ENCODE measurements at regions not wholly inside any gene's neighbourhood (a gene's known extent, or its start where the extent isn't known, plus 50 kb on each side); places are given as distances from the start of the nearest gene placed in this dataset.

DNA sequence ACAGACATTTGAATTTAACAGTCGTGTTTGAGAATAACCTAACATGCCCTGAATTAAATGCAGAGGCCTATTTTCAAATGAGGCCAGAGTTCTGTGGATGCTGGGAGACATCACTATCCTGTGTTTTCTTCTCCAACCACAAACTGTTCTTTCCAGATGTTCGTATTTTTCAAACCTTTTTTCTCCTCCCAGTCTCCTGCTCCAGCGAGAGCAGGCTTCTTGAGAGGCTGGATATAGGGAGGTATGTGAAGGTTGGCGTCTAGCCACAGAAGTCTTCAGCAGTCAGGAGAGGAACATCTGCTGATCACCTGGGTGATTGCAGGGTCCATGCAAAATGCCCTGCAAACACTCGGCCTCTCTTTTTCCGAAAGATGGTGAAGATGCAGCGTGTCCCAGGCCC, 126.3 kb downstream of the C11orf91 start:
- in situ Hi-C loops (cut with HindIII; ENCODE audit: low pct_unique_long_range_greater_than_20kb, low sequenced_read_pairs): no loop called here
- DNase-seq (ENCODE audit: low read depth, low spot score): no peak

DNA sequence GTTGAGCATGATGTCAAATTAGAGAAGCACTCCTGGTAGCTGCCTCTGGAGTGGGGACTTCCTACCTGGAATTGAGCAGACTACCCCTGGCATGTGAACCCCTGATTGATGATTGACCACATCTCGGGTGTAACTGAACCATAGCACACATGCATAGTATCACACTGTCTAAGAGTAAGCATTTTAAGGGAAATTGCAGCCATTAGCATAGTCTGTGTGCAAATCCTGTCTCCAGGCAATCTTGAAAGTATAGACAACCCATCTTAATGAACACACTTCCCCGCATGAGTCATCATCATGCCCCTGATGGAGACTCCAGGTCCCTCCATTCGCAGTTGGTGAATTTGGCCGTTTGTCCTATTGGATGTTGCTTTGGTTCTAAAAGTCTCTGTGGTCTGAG, 131.3 kb downstream of the C11orf91 start:
- DNase-seq (ENCODE audit: low read depth, low spot score): peak; percentile 18
- in situ Hi-C loops (cut with HindIII; ENCODE audit: low pct_unique_long_range_greater_than_20kb, low sequenced_read_pairs): no loop called here

DNA sequence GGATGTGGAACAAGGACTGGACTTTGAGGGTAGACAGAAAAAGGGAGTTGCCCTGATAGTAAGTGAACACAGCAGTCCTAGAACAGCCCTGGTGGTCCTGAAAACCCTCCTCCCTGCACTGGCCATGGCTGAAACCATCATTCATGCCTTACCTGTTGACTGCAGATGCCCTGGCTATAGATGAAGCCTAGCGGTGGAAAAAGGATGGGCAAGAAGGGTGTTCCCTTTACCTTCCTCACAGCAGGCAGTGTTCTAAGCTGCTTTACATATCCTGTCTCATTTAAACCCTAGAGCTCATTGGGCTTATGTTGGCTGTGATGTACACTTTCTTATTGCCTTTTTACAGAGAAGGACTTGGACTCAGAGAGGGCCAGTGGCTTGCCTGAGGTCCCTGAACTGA, 133.6 kb downstream of the C11orf91 start:
- DNase-seq (ENCODE audit: low read depth, low spot score): no peak
- in situ Hi-C loops (cut with HindIII; ENCODE audit: low pct_unique_long_range_greater_than_20kb, low sequenced_read_pairs): no loop called here

GRCh38 chr11:33564856-33565453, 135.7 kb downstream of the C11orf91 start:
- in situ Hi-C loops (cut with HindIII; ENCODE audit: low pct_unique_long_range_greater_than_20kb, low sequenced_read_pairs): no loop called here
- peak; percentile 26 for DNase-seq (ENCODE audit: low read depth, low spot score)

DNA sequence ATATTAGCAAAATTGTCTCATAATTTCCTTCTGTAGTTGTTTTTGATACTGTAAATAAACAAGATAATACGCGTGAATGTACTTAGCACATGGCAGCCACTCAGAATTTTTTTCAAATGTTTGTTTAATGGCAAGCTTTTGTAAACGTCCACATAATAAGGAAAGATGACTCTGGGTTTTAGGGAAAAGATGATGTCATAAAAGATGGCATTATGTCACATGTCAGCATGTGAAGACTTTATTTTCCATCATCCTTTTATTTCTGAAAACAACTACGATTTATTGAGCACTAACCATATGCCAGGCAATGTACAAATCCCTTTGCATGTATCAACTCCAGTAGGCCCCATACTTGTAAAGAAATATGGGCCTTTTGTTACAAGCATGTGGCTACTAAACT, 139.9 kb downstream of the C11orf91 start:
- in situ Hi-C loops (cut with HindIII; ENCODE audit: low pct_unique_long_range_greater_than_20kb, low sequenced_read_pairs): no loop called here
- DNase-seq (ENCODE audit: low read depth, low spot score): no peak

DNA sequence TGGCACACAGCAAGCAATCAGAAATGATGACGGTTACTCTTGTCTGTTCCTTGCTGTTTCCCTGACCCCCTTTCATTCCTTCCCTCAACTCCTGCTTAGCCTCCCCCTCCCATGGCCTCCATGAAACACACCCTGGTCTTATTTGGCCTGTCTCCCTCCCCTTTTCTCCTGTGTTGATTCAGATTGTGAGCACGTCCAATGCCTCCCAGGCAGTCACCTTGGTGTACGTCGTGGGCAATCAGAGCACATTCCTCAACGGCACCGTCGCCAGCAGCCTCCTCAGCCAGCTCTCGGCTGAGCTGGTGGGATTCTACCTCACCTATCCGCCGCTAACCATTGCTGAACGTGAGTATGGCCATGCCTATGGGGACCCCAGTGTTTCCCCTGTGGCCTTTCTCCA, 141.1 kb downstream of the C11orf91 start:
- in situ Hi-C loops (cut with HindIII; ENCODE audit: low pct_unique_long_range_greater_than_20kb, low sequenced_read_pairs): no loop called here
- DNase-seq (ENCODE audit: low read depth, low spot score): no peak

DNA sequence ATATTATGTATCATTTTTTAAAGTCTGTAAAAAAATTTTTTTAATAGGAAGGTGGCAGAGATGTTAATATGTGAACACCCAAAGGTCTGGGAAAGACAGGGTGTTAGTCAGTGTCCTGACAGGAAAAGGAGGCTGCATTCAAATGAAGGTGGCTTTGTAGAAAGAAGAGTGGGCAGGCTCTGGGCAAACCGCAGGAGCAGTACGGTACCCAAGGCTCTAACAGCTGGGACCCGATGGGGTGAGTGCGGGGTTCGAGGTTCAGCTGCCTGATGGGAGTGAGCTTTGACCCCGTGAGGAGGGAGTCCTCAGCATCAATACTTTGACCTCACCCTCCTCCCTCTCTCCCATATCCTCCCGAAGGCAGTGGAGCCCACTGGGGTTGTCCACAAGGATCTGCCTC, 142.5 kb downstream of the C11orf91 start:
- in situ Hi-C loops (cut with HindIII; ENCODE audit: low pct_unique_long_range_greater_than_20kb, low sequenced_read_pairs): no loop called here
- DNase-seq (ENCODE audit: low read depth, low spot score): no peak

GRCh38 chr11:33557201-33557600, 143.4 kb downstream of the C11orf91 start:
- in situ Hi-C loops (cut with HindIII; ENCODE audit: low pct_unique_long_range_greater_than_20kb, low sequenced_read_pairs): no loop called here
- peak; percentile 65 for DNase-seq (ENCODE audit: low read depth, low spot score)

DNA sequence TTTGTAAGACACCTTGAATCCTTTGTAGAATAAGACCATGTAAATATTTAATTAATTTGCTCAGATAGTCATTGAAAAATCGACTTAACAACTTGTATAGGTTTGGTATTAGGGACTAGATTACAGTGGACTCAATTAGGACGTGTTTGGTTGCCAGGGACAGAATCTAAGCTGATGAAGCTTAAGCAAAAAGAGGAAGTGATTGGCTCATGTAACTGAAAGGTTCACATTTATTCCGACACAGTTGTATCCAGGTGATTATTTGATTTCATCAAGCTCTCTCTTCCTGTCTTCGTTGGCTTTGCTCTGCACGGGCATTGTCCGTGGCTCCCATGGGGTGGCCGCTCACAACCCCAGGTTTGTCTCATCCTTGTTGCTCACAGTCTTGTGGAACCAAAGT, 146.4 kb downstream of the C11orf91 start:
- no peak for DNase-seq (ENCODE audit: low read depth, low spot score)
- in situ Hi-C loops (cut with HindIII; ENCODE audit: low pct_unique_long_range_greater_than_20kb, low sequenced_read_pairs): no loop called here

DNA sequence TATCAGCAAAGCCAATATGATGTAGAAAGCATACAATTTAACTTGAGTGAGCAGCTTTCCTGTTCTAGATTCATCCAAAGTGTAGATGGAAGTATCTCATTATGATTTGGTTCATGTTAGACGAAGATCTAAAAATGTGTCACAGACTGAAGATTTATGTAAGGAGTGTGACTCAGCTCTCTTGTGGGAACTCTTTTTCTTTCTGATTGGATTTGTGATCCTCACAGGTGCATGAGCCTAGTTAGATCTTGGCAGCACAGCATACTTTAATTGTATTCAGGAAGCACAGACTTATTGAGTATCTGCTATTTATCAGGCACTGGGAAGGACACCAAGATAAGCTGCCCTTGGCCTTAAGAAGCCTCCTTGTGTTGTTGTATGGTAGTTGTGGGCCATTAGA, 147.1 kb downstream of the C11orf91 start:
- in situ Hi-C loops (cut with HindIII; ENCODE audit: low pct_unique_long_range_greater_than_20kb, low sequenced_read_pairs): no loop called here

GRCh38 chr11:33552756-33553155, 147.9 kb downstream of the C11orf91 start:
- DNase-seq (ENCODE audit: low read depth, low spot score): no peak
- in situ Hi-C loops (cut with HindIII; ENCODE audit: low pct_unique_long_range_greater_than_20kb, low sequenced_read_pairs): no loop called here

More for the DNA sequence above, 147.1 kb downstream of the C11orf91 start:
- DNase-seq (ENCODE audit: low read depth, low spot score): no peak

DNA sequence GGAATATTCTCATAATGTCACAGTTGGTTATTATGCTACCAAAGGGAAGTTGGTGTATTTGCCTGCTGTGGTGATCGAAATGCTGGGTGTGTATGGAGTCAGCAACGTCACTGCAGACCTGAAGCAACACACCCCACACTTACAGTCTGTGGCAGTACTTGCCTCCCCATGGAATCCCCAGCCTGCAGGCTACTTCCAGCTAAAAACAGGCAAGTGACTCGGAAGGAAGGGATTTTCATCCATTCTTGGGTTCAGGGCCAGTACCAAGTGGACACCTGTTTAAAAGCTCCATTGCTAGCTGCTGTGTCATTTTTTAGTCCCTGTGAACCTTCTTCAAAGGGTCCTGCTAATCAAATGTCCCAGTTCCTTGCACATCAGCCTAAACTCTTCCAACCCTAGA, 149.6 kb downstream of the C11orf91 start:
- in situ Hi-C loops (cut with HindIII; ENCODE audit: low pct_unique_long_range_greater_than_20kb, low sequenced_read_pairs): no loop called here
- no peak for DNase-seq (ENCODE audit: low read depth, low spot score)

- DNase-seq (ENCODE audit: low read depth, low spot score): no peak
Observed at GRCh38 chr11:33549483-33549882, 151.1 kb downstream of the C11orf91 start.

GRCh38 chr11:33545931-33546330, 154.7 kb downstream of the C11orf91 start:
- in situ Hi-C loops (cut with HindIII; ENCODE audit: low pct_unique_long_range_greater_than_20kb, low sequenced_read_pairs): no loop called here
- DNase-seq (ENCODE audit: low read depth, low spot score): no peak

More at GRCh38 chr11:33549483-33549882, 151.1 kb downstream of the C11orf91 start:
- in situ Hi-C loops (cut with HindIII; ENCODE audit: low pct_unique_long_range_greater_than_20kb, low sequenced_read_pairs): no loop called here

GRCh38 chr11:33544593-33545373, 155.8 kb downstream of the C11orf91 start:
- no peak for DNase-seq (ENCODE audit: low read depth, low spot score)
- in situ Hi-C loops (cut with HindIII; ENCODE audit: low pct_unique_long_range_greater_than_20kb, low sequenced_read_pairs): no loop called here

GRCh38 chr11:33543823-33544222, 156.8 kb downstream of the C11orf91 start:
- no peak for DNase-seq (ENCODE audit: low read depth, low spot score)
- in situ Hi-C loops (cut with HindIII; ENCODE audit: low pct_unique_long_range_greater_than_20kb, low sequenced_read_pairs): no loop called here

DNA sequence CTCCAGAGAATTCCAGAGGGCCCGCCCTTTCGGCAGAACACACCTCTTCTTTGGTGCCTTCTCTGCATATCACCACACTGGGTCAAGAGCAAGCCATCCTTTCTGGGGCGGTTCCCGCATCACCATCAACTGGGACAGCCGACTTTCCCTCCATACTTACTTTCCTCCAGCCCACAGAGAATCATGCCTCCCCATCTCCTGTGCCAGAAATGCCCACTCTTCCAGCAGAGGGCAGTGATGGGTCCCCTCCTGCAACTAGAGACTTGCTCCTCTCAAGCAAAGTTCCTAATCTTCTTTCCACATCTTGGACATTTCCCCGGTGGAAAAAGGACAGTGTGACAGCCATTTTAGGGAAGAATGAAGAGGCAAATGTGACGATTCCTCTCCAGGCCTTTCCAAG, 157.7 kb downstream of the C11orf91 start:
- in situ Hi-C loops (cut with HindIII; ENCODE audit: low pct_unique_long_range_greater_than_20kb, low sequenced_read_pairs): no loop called here
- peak; percentile 78 for DNase-seq (ENCODE audit: low read depth, low spot score)

GRCh38 chr11:33540946-33541915, 159.4 kb downstream of the C11orf91 start:
- in situ Hi-C loops (cut with HindIII; ENCODE audit: low pct_unique_long_range_greater_than_20kb, low sequenced_read_pairs): no loop called here
- DNase-seq (ENCODE audit: low read depth, low spot score): no peak

All from SK-MEL-5 (cell line).